BE2C (cell line): ENCODE measurements at regions not wholly inside any gene's neighbourhood (a gene's known extent, or its start where the extent isn't known, plus 50 kb on each side); places are given as distances from the start of the nearest gene placed in this dataset.

Experiments
- DNase-seq: peaks from one replicate; pipeline ENCODE4 v3.0.0-alpha.2; 2020
- H3K27me3 ChIP-seq: fragments of 250-450 bp; sonication (Bioruptor Pico); 2 replicates; pipeline ENCODE4 v1.5.1; 2020; ENCODE audit warnings: mild to moderate bottlenecking
- H3K36me3 ChIP-seq: fragments of 250-450 bp; sonication (Bioruptor Pico); 2 replicates; pipeline ENCODE4 v1.5.1; 2020; ENCODE audit warnings: mild to moderate bottlenecking
- H3K4me1 ChIP-seq: fragments of 250-450 bp; sonication (Bioruptor Pico); 2 replicates; pipeline ENCODE4 v1.5.1; 2020
- H3K4me3 ChIP-seq: 2 replicates; pipeline ENCODE4 v1.5.1; 2011; ENCODE audit warnings: low read depth, low read length
- H3K9me3 ChIP-seq: fragments of 250-450 bp; sonication (Bioruptor Pico); 2 replicates; pipeline ENCODE4 v1.5.1; 2020
- TF ChIP-seq, protein P1 (sequence below): IDR thresholded peaks from 2 replicates; pipeline ENCODE4 v1.5.1; 2012; ENCODE audit warnings: mild to moderate bottlenecking, low read depth, low read length

DNA sequence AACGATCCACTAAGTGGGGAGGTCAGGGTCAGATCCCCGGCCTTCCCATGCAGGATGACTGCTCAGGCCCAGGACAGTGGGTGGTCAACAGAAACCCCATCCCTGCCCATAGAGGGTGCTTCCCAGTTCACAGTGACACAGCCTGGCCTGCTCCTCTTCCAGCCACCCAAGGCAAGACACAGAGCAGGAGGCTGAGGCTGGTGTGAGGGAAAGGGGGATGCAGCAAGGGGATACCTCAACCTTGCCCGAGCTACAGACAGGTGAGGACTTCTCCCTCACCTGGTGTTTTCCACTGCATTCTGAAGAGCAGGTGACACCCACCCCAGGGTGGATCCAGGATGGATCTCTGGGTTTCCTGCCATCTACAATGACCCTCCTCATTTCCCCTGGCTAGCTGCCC lies 106.7 kb downstream of the KIF26A start:
- H3K9me3 ChIP-seq = peaks cover 12% of the 10 kb centered on the region
- peaks cover 2% of the 10 kb centered on the region; the same call in 1 of the 2 replicates for H3K4me1 ChIP-seq
- no peaks in the 10 kb centered on the region for H3K27me3 ChIP-seq
- H3K4me3 ChIP-seq = no peak overlapping the region
- H3K36me3 ChIP-seq = peaks cover 11% of the 10 kb centered on the region; the same call in 1 of the 2 replicates
- TF ChIP-seq, protein P1, sequence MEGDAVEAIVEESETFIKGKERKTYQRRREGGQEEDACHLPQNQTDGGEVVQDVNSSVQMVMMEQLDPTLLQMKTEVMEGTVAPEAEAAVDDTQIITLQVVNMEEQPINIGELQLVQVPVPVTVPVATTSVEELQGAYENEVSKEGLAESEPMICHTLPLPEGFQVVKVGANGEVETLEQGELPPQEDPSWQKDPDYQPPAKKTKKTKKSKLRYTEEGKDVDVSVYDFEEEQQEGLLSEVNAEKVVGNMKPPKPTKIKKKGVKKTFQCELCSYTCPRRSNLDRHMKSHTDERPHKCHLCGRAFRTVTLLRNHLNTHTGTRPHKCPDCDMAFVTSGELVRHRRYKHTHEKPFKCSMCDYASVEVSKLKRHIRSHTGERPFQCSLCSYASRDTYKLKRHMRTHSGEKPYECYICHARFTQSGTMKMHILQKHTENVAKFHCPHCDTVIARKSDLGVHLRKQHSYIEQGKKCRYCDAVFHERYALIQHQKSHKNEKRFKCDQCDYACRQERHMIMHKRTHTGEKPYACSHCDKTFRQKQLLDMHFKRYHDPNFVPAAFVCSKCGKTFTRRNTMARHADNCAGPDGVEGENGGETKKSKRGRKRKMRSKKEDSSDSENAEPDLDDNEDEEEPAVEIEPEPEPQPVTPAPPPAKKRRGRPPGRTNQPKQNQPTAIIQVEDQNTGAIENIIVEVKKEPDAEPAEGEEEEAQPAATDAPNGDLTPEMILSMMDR = no peak
- no peak for DNase-seq

DNA sequence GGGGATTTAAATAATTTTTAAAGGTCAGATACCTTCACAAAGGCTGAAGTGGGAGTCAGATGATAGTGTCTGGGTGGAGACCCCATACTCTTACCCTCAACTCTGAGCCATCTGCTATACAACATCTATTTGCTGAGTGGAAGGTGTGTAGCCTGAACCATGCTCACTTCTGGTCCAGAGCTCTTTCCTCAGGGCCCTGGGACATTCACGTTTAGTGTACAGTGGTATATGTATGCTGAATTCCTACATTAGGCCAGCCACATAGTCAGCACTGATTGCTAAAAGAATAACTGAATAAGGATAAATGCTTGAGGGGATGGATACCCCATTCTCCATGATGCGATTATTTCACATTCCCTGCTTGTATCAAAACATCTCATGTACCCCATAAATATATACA lies 107.3 kb downstream of the KIF26A start:
- Histone ChIP-seq H3K36me3 (peaks cover 11% of the 10 kb centered on the region; the same call in 1 of the 2 replicates), H3K27me3 (no peaks in the 10 kb centered on the region), H3K4me1 (peaks cover 2% of the 10 kb centered on the region; the same call in 1 of the 2 replicates), H3K4me3 (no peak overlapping the region), H3K9me3 (peaks cover 12% of the 10 kb centered on the region)
- TF ChIP-seq, protein P1 = no peak
- no peak for DNase-seq

DNA sequence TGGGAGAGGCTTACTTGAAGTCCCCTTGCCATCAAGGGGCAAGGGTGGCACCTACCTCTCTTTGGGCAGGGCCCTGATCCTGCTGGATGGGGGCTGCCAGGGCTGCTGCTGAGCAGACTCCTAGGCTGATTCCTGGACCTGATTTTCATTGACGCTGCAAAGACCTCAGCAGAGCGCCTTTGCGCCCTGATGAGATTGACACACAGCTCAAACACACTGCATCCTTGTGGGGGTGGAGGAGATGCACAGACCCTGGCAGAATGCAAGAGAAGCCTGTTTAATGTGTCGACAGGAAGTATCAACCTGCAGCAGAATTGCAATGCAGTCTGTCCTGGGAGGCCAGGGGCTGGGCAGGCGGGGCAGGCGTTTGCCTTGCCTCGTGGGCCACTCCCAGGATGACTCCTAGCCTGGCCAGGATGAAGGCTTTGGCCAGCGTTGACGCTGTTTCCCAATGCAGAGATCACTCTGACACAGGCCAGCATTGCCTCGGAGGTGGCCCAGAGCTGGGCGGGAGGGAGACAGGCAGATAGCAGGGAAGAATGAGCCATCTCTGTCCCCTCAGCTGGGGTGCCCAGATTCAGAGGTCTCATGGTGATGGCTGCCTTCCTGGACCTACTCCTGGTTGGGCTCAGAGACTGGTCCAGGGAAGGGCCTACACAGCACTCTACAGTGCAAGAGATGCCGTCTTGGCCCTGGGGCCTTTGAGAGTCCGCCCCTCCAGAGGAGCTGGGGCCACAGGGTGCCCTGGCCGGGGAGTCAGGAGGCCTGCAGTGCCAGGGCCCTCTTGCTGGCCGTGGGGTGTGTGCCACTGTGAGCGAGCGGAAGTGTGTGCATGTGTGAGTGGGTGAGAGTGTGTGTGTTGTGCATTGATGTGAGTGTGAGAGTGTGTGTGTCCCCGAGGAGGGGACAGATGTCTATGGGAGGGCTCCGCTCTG lies 108.3 kb downstream of the KIF26A start:
- peaks cover 2% of the 10 kb centered on the region; the same call in 1 of the 2 replicates for H3K4me1 ChIP-seq
- TF ChIP-seq, protein P1 = no peak
- no peak overlapping the region for H3K4me3 ChIP-seq
- peaks cover 11% of the 10 kb centered on the region; the same call in 1 of the 2 replicates for H3K36me3 ChIP-seq
- peaks cover 12% of the 10 kb centered on the region for H3K9me3 ChIP-seq
- no peaks in the 10 kb centered on the region for H3K27me3 ChIP-seq
- DNase-seq = peak; percentile 8

DNA sequence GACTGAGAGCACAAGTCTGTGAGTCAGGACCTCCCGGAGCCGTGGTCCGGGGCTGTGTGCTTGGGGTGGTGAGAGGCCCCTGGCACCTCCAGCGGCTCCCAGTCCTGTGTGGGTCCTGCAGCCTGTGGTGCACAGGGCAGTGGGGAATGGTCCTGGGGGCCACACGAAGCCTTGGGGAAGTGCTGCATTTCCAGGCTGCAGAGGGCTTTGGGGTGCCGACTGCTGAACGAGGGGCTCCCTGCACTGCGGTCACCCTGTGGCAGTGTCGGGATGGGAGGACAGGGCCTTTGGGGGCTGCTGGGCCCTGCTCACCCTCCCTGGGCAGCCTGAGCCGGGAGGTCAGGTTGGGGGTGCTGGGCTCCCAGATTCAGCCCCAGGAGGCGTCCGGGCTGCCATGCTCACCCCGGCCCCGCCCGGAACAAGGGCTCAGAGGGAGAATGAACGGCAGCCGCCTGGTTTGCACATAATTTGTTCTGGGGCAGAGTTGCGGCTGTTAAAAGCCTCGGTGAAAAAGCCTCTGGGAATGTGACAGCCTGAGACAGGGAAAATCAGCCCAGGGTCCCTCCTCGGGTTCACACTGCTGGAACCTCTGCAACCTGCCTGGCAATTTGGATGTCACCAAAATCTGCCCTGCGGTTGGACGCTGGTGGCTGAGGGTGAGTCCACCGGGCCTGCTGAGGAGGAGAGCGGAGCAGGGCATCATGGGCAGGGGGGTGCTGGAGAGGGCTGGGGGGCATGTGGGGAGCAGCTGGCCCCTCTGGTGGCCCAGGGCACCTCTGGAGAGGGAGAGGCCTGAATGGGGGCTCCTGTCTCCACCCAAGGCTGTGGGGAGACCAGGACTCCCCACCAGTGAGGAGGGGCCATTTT lies 109.2 kb downstream of the KIF26A start:
- peaks cover 11% of the 10 kb centered on the region; the same call in 1 of the 2 replicates for H3K36me3 ChIP-seq
- H3K4me1 ChIP-seq = peaks cover 2% of the 10 kb centered on the region; the same call in 1 of the 2 replicates
- H3K4me3 ChIP-seq = no peak overlapping the region
- TF ChIP-seq, protein P1 = no peak
- H3K9me3 ChIP-seq = peaks cover 12% of the 10 kb centered on the region
- peak; percentile 6 for DNase-seq
- no peaks in the 10 kb centered on the region for H3K27me3 ChIP-seq

DNA sequence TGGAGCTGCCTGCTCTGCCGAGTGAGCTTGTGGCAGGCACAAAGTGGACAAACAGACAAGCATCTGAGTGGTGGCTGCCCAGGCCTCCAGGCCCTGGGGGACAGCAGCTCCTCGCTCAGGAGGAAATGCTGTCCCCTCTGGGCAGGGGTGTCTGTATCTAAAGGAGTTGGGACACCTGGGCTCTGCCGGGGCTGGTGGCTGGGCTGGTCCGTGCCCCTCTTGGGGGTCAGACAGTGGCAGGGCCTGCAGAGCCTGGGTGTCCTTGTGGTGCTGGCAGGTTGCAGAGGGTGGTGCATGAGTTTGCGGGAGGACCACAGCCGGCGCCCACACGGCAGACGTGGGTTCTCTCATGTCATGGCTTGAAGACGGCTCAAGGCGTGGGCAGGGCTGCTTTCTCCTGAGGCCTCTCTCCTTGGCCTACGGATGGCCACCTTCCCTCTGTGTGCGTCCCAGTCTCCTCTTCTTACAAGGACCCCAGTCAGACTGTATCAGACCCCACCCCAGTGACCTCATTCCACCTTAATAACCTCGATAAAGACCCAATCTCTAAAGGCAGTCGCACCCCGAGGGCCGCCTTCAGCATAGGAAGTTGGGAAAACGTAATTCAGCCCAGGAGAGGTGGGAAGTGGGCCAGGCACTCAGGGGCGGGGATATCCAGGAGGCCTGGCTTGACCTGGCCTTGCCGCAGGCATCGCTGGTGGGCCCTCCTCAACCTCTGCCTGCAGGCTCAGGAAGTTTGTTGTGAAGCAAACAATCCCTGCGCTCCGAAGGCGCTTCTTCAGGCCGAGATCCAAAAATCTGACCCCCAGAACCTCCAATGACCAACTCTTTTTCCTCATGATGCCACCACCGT lies 110.0 kb downstream of the KIF26A start:
- peaks cover 2% of the 10 kb centered on the region; the same call in 1 of the 2 replicates for H3K4me1 ChIP-seq
- peaks cover 11% of the 10 kb centered on the region; the same call in 1 of the 2 replicates for H3K36me3 ChIP-seq
- peaks cover 12% of the 10 kb centered on the region for H3K9me3 ChIP-seq
- no peaks in the 10 kb centered on the region for H3K27me3 ChIP-seq
- DNase-seq = peak; percentile 11
- TF ChIP-seq, protein P1 = no peak
- H3K4me3 ChIP-seq = no peak overlapping the region
